RPMI8226 (cell line): ENCODE measurements at regions not wholly inside any gene's neighbourhood (a gene's known extent, or its start where the extent isn't known, plus 50 kb on each side); places are given as distances from the start of the nearest gene placed in this dataset.
"Not testable (repeated sequence)": the region's sequence is repeated elsewhere in the genome, so short reads cannot be mapped to it uniquely, and the experiment has no call there.

Source experiments
- DNase-seq: peaks from one replicate; pipeline ENCODE4 v3.0.0-alpha.2; 2015

DNA sequence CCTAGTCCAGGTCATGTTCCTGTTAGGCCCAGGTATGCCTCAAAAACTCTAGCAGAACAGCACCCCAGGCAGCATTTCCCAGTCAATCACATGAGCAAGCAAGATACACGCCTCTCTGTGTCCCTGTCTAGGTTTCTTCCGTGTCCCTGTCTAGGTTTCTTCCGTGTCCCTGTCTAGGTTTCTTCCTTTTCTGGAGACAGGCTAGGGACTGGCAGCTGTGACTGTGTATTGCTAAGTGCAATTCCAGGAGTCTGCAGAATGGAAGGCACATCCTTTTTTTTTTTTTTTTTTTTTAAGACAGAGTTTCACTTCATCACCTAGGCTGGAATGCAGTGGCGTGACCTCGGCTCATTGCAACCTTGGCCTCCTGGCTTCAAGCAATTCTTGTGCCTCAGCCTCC, 77.6 kb downstream of the SETD4 start:
- no peak for DNase-seq

DNA sequence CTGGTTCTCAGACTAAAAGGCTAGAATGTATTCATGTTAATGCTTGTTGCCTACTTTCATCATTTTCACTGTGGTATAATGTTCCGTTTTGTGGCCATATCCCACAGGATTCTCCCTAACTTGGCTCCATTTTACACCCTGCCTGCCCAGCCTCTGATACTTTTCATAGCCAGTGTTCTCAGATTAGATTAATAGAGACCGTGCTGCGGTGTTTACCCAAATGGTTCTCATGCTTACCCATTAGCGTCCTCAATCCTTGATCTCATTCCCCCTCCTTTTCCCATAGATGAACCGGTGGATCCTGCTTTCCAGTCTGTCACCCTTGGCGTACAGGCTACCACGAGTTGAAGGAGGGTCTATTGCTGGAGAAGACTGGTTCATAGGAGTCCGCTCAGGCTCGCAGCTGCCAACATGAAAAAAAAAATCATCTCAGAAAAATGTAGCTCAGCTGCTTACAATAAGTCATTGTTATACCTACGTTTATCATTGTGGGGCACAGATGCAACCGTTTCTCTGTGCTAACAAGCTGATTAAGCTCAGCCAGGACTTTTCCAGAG, 78.7 kb downstream of the SETD4 start:
- no peak for DNase-seq

DNA sequence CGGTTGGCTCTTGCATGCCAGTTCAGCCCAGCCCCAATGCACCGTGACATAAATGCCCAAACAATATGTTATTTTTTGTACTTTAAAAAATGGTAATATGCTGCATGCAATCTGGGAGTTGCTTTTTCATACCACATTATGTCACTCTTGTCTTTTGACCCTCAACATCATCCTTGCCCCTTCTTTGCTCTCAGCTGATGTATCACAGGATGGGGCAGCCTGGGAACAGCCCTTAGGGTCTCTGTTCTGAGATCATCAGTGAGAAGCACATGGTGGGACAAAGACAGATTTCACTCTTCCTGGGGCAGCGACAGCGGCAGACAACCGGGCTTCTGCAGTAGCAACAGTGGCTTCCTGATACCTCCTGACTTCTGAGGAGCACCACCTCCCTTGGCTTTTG, 79.5 kb downstream of the SETD4 start:
- DNase-seq: no peak

DNA sequence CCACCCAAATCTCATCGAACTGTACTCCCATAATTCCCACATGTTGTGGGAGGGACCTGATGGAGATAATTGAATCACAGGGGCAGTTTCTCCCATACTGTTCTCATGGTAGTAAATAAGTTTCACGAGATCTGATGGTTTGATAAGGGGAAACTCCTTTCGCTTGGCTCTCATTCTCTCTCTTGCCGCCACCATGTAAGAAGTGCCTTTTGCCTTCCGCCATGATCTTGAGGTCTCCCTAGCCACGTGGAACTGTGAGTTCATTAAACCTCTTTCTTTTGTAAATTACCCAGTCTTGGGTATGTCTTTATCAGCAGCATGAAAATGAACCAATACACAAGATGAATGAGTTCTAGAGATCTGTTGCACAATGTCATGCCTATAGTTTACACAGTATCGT, 82.5 kb downstream of the SETD4 start:
- not testable (repeated sequence) for DNase-seq

DNA sequence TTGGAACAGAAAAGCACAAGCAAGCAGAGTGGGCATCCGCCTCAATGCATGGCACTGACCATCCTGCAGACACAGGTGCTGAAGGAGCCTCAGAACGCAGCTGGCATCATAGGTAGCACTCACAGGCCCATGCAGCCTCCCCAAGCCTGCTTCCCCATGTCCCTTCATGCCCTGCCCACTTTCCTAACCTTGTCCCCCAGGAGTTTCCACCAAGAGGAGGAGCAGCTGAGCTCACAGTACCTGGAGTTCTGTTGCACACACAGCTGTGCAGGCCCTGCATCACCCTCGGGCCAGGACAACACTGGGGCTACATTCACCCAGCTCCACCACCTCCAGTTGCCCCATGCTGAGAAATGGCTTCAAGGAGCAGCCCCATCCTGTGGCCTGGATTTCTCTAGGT, 83.4 kb downstream of the SETD4 start:
- DNase-seq: no peak

DNA sequence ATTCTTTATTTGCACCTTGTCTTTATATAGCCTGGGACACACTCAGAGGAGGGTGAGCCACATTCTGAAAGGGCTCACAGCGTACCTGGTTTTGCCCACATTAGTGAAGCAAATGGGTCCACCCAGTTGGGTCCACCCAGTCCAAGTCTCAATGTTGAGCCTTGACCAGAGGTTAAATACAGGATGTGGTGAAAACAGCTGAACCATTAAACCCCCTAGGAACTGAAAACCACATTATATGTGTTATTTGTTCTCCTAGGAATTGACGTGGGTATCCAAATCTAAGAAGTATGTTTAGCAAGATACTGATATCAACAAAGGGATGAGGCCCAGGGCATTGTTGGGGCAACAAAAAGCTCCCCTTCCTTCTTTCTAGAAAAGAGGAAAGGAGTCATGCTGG, 83.8 kb downstream of the SETD4 start:
- DNase-seq: no peak

DNA sequence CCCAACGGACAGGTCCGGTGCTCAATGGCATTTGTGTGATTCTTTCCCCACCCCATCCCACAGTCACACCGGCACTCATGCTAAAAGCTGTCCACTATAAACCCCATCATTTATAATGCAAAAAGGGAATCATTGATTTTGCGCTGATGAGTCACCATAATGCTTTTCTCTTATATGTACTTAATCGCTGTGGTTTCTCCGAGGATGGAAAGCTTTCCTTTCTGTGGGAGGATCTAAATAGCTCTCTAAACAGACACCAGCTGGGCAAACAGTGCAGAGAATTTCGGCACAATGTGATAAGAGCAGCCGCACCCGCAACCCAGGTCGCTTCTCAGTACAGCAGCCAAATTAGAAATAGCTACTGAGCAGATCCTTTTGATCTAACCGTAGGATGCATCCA, 85.6 kb downstream of the SETD4 start:
- no peak for DNase-seq

DNA sequence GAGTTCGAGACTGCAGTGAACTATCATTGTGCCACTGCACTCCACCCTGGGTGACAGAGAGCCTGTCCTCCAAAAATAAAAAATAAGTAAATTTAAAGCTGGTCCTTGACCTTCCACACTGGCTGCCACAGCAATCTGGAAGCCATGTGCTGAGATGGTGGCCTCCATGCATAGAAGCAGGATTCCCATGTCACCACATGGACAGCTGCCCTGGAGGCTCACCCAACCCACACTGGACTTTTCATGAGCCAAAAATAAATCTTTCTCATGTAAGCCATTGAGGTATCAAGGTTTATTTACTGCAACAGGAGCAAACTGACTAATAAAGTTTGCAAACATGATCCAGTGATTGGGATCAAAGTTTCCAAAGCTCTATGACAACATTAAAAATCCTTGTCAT, 88.5 kb downstream of the SETD4 start:
- no peak for DNase-seq

DNA sequence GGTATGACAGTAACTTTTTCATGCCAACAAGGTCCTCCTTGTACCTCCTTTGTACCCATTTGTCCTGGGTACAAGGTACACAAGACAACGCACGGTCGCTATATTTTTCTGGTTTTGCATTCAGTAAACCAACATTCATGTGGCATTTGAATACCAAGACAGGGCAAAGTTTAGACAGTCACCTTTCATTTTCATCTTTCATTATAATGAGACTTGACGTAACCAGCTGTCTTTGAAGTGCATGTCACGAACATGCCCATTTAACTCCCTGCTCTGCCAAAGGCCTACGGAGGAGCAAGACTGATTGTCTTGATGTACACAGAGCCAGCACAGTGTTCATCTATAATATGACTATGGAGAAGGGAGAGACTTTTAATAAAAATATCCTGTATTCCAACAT, 91.0 kb downstream of the SETD4 start:
- no peak for DNase-seq

DNA sequence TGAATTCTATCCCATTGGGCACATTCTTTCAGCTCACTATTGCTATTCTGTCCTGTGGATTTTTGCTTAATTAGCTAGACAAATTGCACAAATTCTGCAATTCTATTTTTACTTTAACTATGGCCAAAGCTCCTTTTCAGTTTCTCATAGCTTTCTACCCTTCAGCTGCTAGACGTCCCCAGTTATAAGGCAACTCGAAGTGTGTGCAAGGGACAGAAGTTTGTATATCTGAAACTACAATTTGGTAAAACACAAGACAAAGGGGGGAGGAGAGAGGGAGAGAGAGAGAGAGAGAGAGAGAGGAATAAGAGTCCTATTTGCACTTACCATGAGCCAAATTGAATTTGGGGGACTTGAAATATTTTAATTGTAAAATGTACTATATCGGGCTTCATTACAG, 91.8 kb downstream of the SETD4 start:
- no peak for DNase-seq

DNA sequence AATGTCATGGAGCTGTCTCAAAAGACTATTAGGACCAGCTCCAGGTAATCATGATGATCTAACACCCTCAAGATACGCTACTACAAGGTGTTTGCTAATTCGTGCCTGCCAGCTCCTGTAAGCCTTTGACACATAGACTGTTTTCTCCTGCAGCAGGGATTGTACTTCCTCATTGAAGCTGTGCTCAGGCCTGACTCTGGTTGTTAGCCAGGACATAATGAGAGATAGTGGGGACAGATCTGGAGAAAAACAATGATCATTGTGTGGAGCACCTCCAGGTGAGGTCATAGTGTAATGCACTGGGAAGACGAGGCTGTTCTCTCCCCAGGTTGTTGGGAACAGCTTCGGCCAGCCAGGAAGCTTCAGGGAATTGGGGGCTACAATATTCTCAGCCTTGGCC, 94.6 kb downstream of the SETD4 start:
- DNase-seq: no peak

DNA sequence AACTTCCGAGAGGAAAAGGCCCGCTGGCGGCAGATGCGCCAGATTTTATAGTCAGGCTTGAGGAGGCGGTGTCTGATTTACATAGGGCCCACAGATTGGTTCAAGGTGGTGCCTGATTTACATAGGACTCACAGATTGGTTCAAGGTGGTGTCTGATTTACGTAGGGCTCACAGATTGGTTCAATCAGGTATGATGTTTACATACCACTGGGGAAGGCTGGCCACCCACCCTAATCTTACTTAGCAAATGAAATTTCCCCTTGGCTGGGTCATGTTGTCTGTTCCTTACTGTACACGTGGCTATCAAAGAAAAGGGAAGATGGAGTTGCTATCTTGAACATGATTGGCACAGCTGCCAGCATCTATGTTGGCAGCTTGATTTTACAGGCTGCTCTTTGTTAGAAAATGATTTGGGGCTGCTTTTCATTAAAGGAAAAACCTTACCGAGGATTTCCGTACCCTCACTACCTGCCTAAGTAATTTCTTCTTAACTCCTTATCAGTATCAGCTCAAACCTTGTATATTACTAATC, 96.3 kb downstream of the SETD4 start:
- no peak for DNase-seq

DNA sequence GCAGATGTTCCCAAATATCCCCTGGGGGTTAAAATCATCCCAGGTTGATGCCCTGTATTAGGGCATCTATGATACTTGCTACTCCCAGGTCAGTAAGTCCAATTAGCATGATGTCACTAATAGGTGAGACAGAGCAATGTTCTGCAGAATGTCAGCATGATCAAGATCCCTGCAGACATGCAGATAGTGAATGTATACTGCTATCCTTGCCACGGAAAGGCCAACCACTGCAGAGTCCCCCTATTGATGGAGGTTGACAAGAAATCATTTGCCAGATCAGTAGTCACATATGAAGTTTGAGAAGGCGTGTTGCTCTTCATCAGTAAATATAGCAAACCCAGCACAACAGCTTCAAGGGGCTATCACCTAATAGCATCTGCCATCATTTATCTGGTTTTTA, 97.4 kb downstream of the SETD4 start:
- DNase-seq: no peak

DNA sequence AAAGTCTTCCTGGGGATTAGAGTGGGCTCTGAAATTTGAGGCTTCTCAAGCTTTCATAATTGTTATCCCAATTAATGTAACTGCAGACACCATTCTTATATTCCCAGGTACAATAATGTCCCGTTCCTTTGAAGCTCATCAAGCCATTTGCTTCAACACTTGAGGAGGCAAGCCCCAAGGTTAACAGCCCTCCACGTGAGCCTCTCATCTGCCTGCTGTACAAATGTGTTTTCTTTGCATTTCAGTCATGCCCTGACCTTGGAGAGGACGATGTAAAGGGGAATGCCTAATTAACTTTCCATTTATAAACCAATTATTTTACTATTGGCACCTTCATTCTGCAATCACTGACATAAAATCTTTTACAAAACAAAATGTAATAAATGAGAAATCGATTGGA, 106.3 kb downstream of the SETD4 start:
- no peak for DNase-seq

DNA sequence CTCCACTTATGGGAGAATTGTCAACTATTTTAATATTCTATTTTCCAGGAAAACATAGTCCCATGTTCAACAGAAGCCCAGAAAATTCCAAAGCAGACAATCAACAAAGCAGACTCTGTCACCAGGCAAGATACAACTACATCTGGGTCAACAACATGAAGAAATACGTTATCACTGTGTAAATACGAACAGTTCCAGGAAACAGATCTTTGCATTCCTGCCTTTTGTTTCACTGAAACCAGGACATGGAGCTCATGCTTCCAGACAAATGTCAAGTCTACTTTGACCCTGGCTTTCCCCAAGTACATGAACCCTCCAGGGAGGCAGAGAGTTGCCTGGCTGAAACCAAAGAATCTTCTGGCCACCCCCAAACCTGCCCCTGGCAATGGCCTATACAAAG, 106.7 kb downstream of the SETD4 start:
- DNase-seq: no peak

DNA sequence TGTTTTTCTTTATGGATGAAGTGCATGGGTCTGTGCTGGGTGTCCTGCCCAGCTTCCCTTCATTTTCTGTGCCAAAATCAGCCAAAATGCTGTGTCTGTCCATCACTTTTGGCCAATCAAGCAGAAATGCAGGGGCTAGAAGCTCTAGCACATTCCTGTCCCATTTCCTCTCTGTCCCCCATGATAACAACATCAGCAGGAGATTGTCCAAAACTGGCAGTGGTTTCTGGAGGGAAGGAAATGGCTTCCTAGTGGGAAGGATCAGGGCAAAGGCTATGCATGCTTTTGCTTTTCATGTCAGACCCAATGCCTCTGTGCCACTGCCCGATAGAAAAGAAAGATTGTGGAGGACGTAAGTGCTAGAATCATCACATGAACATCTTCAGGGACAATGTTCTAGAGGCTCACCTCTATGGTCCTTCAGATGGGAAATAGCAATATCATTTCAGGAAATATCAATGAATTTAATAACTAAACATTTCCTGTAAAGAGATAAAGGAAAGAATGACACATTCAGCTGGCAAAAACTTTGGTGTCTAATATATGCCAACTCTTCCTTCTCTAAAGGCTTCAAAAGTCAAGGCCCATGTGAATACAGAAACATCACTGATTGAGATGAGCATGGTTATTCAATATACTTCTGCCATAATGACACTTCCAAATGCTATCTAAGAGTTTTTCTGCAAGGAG, 107.5 kb downstream of the SETD4 start:
- no peak for DNase-seq

DNA sequence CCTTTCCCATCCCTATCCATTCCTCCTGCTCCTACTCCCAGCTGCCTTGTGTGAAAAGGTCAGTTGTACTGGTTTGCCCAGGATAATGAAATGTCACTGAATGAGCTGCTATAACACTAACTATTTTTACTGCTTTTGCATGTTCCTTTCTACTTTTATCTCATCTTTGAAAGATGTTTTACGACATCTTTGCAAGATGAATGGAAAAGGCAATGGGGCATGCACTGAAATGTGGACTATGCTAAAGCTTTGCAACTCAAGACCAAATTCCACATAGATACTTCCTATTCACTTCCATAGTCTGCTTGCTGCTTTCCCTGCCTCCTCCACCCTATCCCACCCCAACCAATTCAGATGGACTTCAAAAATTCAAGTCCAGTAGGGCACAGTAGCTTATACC, 111.3 kb downstream of the SETD4 start:
- DNase-seq: no peak

DNA sequence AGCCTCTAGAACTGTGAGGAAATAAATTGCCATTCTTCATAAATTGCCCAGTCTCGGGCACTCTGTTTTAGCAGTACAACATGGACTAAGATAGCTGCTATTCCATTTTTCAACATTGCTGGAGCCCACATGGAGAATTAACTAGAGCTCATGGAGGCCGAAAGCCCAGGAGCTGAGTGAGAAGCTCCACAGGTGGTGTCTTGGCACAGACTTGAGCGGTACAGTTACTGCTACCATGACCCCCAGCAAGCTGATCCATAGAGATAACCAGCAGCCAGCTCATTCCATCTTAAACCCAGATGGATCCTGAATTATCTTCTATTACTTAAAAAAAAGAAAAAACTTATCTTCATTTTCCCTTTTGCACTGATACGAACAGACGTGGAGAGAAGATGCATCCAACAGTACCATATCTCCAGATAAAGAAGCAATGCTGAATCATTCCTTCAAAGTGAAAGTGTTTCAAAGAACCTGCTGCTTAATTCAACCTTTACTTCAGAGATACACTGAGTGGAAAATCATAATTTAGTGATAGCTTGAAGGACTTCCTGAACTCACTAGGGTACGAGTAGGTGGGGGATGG, 115.1 kb downstream of the SETD4 start:
- DNase-seq: no peak

DNA sequence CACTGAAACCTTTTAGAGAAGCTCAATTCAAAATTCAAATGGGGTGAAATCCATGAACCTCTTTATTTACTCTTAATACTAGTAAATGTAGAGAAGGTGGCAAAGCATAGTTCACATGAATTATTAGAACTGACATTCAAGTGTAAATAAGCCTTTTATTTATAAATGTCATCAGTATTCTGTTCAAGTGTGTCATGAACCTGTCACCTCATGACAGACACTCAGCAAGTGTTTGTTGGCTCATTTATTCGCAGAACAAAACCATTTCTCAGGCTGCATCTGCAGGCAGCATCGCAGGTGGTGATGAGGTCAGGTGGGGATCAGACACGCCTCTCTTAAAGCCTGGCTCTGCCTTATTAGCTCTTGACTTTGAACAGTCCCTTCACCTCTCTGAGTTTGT, 116.6 kb downstream of the SETD4 start:
- DNase-seq: no peak

DNA sequence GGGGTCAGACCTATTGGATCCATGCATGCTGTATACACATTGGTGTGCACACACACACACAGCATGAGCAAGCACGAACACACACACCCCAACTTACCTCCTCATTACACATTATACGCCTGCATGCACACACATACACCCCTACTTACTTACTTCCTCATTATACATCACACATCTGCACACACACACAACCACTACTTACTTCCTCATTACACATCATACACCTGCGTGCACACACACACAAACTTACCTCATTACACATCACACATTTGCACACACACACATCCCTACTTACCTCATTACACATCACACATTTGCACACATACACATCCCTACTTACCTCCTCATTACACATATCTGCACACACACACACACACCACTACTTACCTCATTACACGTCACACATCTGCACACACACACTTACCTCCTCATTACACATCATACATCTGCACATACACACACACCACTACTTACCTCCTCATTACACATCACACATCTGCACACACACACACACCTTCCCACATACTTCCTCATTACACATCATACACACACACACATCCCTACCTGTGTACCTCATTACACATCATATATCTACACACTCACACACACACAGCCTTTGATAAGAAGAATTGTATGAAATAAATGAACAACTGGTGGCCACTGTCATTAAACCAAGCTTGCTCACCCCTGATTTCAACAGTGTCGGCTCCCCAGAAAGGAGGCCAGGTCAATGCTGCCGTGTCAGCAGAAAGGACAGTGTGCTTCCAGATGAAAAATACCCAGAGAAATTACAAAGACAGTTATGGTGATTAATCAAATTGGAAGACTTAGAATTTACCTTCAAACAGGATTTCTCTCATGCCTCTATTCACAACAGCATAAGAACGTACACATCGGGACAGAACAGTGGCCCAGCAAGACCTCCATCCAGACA, 117.8 kb downstream of the SETD4 start:
- no peak for DNase-seq

DNA sequence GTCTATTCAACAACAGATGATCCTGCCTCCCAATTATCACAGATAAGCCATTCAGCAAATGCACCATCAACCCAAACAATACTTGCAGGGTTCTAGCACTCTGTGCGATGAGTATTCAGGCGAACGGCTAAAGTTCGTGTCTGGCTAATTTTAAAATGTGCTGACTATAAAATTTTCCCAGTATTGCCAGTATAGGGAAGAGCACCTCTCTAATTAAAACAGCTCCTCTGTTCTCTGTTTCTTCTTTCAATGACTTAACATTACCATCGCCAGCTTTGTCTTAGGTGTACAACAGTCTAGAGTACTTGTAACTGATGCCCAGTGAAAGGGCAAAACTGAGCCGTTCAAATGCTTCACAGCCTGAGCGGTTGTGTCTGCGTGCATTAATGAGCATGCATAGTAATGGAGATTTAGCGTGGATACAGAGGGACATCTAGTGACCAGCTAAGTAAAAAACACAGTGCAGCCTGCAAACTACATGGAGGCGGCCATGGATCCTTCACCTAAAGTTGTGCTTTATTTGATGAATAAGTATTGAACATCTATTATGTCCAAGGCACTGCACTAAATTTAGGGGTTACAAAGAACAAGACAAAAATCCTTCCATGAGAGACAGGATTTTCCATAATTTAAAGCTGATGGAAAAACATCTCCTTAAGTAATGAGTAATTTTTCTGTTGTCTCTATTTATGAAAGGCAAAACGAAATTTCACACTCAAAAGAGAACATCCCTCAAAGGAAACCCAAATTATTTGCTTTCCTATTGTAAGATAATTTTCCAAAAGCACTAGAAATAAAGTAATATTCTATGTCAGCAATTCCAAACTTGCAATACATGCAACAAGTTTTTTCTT, 120.0 kb downstream of the SETD4 start:
- DNase-seq: peak; percentile 46

DNA sequence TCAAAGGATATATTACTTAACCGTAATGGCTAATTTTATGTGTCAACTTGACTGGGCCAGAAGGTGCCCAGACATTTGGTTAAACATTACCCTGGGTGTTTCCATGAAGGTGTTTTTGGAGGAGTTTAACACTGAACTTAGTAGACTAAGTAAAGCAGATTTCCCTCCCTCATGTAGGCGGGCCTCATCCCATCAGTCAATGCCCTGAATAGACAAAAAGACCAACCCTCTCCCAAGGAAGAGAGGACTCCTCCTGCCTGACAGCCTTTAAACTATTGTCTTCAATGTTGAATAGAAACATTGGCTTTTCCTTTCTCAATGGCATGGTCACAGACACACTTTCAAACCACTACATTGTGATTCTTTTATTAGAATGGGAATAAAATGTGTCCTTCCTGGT, 121.9 kb downstream of the SETD4 start:
- DNase-seq: no peak

DNA sequence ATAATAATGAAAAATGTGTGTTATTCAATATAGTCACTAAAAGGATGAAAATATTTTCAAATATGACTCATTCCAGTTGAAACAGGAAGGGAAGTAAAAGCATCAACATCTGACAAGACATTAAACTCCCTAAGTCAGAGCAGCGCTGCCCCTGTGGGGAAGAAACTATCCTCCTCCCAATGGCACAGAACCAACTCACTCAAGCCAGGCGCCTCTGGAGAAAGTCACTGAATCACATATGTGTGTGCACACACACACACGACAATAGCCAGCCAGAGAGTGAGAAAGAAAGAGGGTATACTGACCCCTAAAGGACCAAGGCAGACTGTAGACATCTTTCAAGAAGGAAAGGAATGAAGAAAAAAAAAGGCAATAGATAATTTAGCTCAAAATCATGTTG, 126.9 kb downstream of the SETD4 start:
- DNase-seq: no peak
